ENCODE measurements at regions not wholly inside any gene's neighbourhood (a gene's known extent, or its start where the extent isn't known, plus 50 kb on each side); places are given as distances from the start of the nearest gene placed in this dataset.
"Not testable (repeated sequence)": the region's sequence is repeated elsewhere in the genome, so short reads cannot be mapped to it uniquely, and the experiment has no call there.

DNA sequence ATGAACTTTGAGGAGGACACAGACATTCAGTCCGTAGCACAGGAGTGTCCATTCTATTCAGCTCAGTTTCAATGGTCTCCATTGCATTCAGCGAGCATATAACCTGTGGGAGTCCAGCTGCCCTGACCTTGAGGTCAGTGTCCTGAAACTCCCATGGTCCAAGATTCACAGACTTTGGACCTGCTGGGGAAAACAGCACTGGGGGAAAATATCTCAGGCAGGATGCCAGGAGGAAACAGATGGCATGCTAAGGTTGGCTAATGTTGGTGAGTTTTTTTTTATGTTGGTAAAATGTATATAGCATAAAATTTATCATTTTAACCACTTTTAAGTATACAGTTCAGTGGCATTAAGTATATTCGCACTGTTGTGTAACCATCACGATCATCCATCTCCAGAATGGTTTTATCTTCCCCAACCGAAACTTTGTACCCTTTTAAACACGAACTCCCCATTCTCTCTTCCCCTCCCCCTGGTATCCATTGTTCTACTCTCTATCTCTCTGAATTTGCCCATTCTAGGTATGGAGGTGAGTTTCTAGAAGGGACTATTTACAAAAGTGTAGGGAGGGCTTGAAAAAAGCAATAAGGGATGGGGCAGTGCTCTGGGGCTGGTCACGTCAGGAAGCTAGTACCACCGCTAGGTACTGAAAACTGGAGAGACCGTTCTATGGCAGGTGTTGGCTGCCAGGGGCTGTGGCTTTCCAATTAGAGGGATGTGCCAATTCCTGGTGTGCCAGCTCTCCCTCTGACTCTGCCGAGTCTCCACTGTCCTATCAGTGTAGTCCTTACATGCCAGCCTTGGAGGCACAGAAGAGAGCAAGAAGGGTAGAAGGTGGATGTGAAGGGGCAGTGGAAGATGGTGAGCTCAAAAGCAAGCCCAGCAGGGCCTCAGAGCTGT, 85.3 kb downstream of the FOXD2 start:
- DNase-seq (ENCODE audit: low read depth in 3 of 3, low spot score in 1 of 3), result no peak

DNA sequence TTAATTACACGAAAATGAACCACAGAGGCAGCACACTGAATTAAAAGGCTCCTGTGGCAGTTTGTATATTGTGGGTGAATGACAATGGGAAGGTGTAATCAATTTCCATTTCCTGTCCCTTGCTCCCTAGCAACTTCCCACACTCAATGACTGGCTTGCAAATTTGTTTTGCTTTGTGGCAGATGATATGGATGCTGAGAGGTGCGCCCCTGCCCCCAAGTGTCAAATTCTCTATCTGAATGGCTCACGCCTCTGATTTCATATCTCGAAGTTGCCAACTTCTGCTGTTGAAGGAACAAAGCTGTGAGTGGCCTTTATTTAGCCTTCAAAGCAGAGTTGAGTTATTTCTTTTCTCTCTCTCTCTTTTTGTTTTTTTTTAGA, 86.0 kb downstream of the FOXD2 start:
- DNase-seq (ENCODE audit: low read depth in 3 of 3, low spot score in 1 of 3), result no peak

DNA sequence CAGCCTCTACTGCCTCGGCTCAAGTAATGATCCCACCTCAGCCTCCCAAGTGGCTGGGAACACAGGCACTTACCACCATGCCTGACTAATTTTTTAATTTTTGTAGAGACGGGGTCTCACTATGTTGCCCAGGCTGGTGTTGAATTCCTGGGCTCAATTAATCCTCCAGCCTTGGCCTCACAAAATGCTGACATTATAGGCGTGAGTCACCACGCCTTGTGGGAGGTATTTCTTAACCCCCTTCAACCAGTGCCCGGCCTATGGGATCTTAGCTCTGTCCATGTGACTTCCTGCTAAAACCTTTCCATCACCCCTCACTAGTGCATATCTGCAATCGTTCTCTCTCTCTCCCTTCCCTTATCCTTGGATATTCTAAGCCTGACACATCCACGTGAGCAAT, 86.4 kb downstream of the FOXD2 start:
- DNase-seq (ENCODE audit: low read depth in 3 of 3, low spot score in 1 of 3), result no peak

DNA sequence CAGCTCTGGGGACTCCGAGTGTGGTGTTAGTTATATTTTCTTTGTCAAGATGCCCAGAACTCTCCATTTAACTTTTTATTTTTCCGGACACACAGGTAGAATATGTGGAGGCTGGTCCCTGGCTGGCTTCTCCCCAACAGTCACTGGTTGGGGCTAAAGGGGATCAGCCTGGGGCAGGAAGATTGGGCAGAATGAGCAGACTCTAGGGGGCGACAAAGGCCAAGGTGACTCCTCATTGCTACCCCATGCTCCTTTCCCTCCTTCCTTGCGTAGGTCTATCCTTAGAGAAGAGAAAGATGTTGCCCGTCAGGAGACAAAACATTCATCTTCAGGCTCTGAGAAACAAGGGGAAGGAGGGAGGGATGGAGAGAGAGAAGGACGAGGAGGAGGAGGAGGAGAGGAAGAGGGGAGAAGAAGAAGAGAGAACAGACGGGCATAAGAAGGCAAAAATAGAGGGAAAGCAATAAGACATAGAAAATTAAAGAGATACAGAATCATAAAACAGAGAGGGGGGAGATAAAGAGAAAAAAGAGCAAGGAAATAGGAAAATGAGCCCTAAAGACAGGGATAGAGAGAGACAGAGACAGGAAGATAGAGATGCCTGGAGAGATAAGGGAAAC, 89.9 kb downstream of the FOXD2 start:
- no peak for DNase-seq (ENCODE audit: low read depth in 3 of 3, low spot score in 1 of 3)

DNA sequence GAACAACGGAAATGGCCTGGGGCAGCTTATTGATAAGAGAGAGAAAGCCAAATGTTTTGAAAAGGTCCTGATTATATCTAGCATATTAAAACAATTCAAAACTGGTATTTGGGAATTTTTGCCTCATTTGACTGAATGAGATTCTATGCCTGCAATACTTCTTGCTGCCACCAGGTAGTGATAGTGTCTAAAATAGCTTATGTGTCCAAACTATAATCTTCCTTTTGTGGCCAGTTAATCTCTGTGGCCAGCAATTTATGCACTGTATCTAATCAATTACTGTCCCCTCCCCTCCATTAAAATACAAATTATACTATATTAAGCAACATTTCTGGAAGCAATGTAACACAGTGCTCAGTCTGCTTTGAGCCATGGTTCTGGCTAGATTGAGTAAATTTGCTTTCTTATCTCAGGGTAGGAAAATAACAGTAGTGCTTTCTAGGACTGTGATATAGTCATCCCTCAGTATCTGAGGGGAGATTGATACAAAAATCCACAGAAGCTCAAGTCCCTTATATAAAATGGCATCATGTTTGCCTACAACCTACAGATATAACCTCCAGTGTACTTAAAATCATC, 91.8 kb downstream of the FOXD2 start:
- no peak for DNase-seq (ENCODE audit: low read depth in 3 of 3, low spot score in 1 of 3)

DNA sequence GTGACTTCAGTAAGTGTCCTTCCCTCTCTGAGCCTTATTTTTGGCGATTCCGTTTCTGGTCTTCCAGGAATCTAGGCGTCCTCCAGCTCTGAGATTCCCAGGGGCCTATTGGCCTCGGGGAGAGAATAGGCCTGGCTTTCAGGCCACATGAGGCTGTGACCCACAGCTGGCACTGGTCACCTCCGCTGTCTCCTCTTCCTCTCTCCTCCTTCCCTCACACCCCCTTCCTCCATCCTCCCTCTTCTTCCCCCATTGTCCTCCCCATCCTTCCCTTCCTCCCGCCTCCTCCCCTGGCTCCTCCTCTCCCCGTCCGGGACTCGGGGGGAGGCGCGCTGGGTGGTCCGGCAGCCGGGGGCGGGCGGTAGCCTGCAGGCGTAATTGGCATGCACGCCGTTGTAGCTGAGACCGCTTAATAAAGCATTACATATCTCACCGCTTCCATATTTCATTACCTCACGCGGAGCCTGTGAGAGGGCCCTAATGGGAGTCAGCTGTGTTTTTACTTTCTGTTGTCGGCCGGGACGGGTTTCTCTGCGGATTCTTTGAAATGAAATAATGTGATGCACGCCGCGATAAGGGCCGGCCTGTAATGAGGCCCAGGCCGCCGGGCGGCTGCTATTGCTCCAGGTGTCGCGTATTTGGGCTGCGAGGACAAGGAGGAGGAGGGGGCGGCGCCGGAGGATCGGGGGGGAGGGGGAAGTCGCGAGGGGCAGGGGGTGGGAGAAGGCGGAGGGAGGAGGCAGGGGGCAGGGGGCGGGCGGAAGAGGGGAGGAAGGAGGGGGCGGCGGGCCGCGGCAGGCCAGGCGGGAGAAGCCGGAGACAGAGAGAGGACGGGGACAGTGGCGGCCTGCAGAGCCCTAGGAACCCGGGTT, 95.3 kb downstream of the FOXD2 start:
- no peak for DNase-seq (ENCODE audit: low read depth in 3 of 3, low spot score in 1 of 3)

DNA sequence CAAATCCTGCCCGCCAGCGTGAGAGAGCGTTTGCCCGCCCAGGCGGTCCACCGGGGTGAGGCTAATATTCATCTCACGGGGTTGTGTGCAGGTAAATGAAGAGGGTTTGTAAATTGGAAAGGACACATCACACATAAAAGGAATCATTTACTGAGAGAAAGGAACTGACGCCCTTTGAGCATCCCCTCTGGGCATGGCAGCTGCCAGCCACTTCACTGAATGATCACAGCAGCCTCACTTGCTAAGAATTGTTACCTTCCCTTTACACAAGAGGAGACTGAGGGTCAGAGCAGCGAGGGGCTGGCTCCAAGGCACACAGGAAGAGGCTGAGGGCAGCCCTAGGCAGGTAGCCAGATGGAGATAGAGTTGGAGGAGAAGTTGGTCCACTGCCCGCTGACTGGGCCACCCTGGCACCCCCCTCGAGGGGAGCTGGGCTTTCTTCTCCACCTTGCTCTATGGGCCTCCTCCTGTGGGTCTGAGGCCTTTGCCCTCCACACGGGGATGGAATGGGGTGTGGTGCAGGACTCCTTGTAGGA, 96.0 kb downstream of the FOXD2 start:
- DNase-seq (ENCODE audit: low read depth in 3 of 3, low spot score in 1 of 3), result no peak

DNA sequence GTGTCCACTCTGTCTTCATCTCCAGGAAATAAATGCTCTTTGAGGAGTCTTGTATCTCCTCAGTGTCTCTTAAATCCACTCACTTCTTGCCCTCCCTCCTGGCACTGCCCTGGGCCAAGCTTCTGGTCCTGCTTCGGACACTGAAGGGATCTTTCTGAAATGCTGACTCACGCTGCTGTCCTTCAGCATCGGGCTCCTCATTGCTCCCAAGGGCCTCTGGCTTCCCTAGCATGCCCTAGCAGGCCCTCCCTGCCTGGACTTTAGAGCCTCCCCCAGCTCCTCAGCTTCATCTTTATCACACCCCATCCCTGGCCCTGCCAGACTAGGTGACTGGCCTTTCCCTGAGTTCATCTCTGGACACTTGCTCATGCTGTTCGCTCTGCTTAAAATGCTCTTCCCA, 96.6 kb downstream of the FOXD2 start:
- no peak for DNase-seq (ENCODE audit: low read depth in 3 of 3, low spot score in 1 of 3)

DNA sequence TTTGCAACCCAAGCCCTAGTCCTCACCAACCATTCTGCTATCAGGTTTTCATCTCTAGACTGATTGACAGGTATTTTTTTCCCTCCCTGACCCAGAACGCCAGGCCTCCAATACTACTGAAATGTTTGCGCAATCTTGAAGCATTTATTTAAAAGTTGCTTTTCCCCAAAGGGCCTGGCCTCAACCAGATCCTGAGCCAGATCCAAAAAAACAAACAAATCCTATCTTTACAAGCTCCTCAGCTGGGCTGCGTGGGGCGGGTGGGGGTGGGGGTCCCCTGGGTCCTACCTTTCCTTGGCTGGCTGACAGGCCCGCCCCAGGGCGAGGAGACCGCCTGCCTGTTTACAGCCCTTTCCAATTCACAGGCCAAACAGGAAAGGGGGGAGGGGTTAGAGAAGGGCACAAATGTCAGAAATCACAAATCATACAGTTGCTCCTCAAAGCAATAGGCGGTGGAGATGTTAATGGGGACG, 98.8 kb downstream of the FOXD2 start:
- no peak for DNase-seq (ENCODE audit: low read depth in 3 of 3, low spot score in 1 of 3)

DNA sequence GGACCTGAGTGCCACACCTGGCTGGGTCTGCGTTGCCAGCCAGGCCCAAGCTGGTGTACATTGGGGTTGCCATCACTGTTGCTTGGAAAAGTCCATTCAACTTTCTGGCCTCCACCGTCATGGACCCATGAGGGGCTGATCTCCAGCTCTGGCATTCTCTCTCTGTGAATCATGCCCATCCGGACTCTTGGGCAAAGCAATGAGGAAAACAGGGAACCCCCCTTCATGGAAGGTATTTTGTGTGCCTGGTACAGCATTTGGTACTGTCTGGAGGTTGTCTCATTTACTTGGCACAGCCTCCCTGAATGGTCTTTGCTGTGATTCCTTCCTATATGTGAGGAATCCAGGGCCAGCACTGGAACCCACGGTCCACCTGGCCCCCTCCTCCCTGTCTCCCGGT, 99.4 kb downstream of the FOXD2 start:
- no peak for DNase-seq (ENCODE audit: low read depth in 3 of 3, low spot score in 1 of 3)

DNA sequence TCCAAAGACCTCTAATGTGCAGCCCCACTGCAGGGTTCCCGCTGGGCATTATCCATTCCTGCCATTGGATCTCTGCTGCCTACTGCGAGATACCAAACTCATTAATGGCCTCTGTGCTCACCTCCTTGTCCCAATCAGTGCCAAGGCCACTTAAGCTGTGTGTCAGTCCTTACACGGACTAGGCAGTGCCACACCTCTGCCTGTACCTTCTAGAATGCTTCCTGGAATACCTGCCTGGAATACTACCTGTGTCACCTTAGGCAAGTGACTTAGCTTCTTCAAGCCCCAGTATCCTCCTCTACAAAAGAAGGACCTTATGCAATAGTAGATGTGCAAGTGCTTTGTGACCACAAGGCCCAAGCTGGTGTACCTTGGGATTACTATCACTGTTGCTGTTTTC, 100.1 kb downstream of the FOXD2 start:
- DNase-seq (ENCODE audit: low read depth in 3 of 3, low spot score in 1 of 3), result no peak

DNA sequence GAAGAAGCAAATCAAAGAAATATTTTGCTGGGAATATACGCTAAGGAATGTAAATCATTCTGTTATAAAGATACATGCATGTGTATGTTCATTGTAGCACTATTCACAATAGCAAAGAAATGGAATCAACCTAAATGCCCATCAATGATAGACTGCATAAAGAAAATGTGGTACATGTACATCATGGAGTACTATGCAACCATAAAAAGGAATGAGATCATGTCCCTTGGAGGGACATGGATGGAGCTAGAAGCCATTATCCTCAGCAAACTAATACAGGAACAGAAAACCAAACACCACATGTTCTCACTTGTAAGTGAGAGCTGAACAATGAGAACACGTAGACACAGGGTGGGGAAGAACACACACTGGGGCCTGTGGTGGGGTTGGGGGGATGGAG, 100.7 kb downstream of the FOXD2 start:
- not testable (repeated sequence) for DNase-seq (ENCODE audit: low read depth in 3 of 3, low spot score in 1 of 3)

DNA sequence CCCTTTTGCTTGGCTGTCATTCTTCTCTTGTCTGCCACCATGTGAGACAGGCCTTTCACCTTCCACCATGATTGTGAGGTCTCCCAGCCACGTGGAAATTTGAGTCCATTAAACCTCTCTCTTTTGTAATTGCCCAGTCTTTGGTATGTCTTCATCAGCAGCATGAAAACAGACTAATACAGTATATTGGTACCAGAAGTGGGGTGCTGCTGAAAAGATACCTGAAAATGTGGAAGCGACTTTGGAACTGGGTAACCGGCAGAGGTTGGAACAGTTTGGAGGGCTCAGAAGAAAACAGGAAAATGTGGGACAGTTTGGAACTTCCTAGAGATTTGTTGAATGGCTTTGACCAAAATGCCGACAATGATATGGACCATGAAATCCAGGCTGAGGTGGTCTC, 103.9 kb downstream of the FOXD2 start:
- not testable (repeated sequence) for DNase-seq (ENCODE audit: low read depth in 3 of 3, low spot score in 1 of 3)

DNA sequence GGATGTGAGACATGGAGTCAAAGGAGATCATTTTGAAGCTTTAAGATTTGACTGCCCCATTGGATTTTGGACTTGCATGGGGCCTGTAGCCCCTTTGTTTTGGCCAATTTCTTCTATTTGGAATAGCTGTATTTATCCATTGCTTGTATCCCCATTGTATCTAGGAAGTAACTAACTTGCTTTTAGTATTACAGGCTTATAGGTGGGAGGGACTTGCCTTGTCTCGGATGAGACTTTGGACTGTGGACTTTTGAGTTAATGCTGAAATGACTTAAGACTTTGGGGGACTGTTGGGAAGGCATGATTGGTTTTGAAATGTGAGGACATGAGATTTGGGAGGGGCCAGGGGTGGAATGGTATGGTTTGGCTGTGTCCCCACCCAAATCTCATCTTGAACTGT, 105.2 kb downstream of the FOXD2 start:
- DNase-seq (ENCODE audit: low read depth in 3 of 3, low spot score in 1 of 3), result not testable (repeated sequence)

DNA sequence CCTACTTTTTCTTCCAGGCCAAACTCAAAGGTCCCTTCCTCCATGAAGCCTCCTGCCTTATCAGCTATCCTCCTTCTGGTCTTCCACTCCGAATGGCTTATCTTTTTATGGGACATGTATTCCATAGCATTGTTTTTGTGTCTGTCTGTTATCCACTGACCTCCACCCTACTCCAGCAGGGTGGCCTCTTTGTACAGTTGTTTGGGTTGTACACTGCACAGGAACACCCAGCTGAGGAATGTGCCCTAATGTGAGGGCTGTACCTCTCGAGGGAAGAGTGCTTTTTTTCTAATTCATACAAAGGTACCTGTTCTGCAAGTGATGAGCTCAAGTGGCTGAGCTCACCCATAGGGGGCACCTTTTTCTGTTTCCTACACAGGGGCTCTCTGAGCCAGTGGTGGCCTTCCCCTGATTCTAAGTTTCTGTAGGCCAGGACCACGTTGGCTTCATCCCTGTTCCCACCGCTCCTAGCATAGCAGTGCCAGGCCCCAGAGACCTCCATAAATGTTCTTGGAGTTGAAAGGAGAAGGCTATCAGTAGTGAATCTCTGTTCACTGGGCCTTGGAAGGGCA, 108.2 kb downstream of the FOXD2 start:
- no peak for DNase-seq (ENCODE audit: low read depth in 3 of 3, low spot score in 1 of 3)

DNA sequence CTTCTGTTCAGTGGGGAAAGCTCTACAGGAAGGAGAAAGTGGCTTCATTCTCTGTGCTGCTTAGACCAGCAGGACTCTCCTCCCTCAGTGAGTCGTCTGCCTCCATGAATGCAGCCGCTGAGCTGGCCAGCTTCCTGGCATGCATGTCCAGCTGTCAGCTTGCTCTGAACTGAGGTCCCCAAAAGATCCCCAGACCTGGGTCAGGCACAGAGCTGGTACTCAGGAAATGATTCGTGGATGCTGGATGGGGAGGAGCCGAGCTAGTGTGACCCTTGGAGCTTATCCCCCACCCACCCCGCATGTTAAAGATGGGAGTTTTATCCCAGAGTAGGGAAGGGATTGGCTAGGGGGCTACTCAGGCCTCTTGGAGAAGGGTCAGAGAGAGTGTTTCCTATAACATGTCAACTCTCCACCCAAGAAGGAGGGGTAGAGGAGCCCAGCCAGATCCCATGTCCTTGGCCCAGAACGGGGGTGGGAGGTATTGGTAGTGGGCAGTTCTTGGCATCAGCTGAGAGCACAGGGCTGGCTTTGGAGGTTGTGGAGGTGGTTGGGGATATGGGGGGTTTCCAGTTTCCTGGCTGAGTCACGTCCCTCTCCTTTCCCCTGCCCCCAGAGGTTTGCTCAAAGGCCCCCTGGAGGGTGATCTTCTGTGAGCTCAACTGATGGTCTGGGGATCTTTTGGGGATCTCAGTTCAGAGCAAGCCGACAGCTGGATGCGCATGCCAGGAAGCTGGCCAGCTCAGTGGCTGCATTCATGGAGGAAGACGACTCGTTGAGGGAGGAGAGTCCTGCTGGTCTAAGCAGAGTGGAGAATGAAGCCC, 110.1 kb downstream of the FOXD2 start:
- no peak for DNase-seq (ENCODE audit: low read depth in 3 of 3, low spot score in 1 of 3)

DNA sequence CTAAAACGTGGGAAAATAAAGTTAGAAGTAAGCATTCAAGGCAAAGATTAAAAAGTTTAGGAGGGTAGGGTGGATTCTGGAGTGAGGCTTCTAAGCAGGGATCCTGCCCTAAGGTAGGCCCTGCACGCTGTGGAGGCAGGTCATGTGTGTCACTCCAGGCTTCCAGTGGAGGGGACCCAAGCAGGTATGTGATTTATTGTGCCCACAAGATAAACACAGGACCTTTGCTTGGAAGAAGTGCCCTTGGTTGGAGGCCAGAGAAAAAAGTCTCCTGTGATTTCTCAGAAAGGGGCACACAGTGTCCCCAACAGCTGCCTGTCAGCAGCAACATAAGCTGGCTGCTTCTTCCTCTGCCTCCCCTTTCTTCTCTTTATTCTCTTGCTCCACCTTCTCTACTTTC, 110.8 kb downstream of the FOXD2 start:
- DNase-seq (ENCODE audit: low read depth in 3 of 3, low spot score in 1 of 3), result no peak

DNA sequence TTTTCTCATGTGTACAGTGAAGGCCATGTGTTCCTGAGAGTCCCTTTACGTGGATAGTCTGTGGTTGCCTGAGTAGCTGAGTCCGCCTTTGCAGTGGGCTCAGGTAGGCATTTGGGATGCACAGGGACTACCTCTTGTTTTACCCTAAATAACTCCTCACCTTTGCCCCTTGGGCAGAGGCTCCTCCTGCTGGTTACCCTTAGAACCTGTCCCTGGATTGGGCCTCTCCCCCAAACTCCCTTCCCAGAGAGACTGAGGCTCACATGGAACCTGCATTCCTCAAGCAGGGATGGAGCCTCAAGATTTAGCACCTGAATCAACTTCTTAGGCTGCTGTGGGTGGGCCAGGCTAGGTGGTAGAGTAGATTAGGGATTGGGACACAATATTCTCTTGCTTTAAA, 111.7 kb downstream of the FOXD2 start:
- no peak for DNase-seq (ENCODE audit: low read depth in 3 of 3, low spot score in 1 of 3)

DNA sequence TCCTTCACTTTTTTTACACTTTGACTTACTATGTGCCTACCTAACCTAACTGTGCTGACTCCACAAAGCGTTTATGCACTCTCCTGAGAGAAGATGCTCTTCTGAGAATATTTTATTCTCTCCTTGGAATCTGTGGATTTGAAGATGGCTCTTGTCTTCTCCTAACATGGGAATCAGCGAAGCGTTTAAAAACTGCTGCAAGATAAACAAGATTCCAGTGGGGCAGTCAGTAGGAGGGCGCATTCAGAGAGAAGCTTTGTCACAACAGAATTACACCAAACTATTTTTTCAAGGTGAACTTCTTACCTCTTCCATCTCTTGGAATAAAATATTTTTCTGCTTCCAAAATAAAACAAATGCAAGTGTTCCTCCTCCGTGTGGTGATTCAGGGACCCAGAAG, 113.1 kb downstream of the FOXD2 start:
- DNase-seq (ENCODE audit: low read depth in 3 of 3, low spot score in 1 of 3), result no peak

DNA sequence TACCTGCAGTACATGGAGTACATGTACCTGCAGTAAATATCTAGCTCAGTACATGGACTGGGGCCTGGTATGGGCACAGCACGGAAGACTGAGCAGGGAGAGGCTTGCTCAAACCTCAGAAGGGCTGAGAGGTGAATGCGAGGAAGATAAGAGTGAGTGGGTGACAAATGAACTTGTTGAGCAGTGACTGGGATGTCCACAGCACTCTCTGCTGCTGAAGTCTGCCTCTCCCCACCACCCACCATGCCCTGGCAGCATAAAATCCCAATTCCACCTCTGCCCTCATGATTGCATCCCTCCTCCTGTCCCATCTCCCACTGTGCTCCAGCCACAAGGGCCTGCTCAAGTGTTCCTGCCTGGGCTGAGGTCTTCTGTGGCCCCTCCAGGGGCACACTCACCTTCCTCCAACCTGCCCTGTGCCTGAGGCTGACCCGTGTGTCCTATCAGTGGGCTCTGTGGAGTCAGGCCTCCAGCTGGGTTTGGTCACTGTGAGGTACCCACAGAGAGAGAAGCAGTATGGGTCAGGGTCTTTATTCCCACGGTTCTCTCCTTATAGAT, 114.2 kb downstream of the FOXD2 start:
- no peak for DNase-seq (ENCODE audit: low read depth in 3 of 3, low spot score in 1 of 3)

Data from stimulated activated CD4-positive, alpha-beta T cell treated with anti-CD3 and anti-CD28 coated beads, TNF-alpha, amount 100 ng/mL, for 1 hour (primary cell).